ENCODE measurements at regions not wholly inside any gene's neighbourhood (a gene's known extent, or its start where the extent isn't known, plus 50 kb on each side); places are given as distances from the start of the nearest gene placed in this dataset.

DNA sequence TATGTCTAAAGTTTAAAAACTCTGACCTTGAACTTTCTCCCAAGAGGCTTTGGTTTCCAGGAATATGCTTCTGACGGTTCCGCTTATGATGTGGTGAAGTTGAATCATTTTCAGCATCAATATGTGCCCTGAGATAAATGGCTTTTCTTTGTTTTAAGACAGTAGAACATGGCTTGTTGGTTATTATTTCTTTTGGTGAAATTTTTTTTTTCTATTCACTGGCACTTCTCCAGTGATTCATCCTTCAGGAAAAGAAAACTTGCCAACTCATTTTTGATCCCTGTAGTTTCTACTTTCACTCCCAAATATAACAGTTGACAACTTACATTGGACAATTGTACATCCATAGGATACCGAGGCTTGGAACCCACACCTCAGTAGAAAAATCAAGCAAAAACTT lies 1301.2 kb upstream of the FLRT2 start:
- TF ChIP-seq CTCF (IDR thresholded peaks at IDR 0.05; ENCODE audit: poor library complexity) (no peak), EZH2 (IDR thresholded peaks at IDR 0.05; ENCODE audit: borderline replicate concordance) (no peak), EZH2phosphoT487 (IDR thresholded peaks at IDR 0.05; ENCODE audit: low read depth, severe bottlenecking, unreplicated experiment) (no peak)
